HG02973 (cell line): ENCODE measurements at regions not wholly inside any gene's neighbourhood (a gene's known extent, or its start where the extent isn't known, plus 50 kb on each side); places are given as distances from the start of the nearest gene placed in this dataset.

Experiments used
- ATAC-seq: cut with Tn5 transposase; IDR thresholded peaks from one replicate; pipeline ENCODE4 v1.9.1; 2021; ENCODE audit warnings: moderate library complexity; ENCODE audit not compliant: unreplicated experiment

DNA sequence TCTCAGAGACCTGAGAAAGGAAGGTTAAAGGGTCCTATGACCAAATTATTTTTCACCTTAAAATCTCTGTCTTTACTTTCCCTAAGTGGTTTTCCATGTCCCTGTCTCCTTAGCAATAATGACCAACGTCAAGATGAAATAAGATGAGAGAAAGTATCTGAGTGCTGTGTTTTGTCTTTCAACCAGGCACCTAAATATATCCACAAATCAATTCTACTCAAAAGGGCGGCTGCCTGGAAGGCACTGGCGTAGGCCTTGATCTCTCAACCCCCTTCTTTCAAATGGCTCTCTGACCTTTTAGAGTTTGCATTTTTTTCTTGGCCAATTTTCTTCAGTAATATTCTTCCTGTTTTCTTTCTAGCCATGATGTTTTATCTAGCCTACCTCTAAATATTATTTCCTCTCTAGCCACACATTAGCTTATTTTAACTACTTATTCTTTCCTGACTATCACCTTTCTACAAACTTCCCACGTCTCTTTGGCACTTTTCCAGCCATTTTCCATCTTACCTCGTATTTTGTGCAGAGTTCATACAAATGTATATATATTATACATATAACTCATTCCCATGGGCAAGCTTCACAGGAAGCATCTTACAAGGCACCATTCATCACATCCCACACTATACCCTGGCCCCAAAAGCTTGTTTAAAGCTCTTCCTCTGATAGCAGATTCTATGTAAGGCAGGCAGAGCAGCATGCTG lies 204.5 kb downstream of the SNX18 start:
- ATAC-seq: no peak

DNA sequence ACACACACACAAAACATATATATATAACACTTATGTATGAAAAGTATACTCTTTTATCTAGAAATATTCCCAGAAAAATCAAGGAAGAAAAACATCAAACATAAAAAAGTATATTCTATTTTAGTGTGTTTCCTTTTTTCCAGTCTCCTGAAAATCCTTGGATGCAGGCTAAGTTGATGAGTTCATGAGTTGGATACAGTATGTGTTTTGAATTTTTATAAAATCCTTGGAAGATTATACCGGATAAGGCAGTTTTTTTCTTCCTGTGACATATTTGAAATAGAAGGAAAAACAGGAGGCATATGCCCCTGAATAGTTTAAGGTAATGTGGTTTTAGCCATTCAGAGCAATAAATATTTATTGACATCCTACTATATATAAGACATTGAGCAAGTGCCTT lies 203.6 kb downstream of the SNX18 start:
- no peak for ATAC-seq

DNA sequence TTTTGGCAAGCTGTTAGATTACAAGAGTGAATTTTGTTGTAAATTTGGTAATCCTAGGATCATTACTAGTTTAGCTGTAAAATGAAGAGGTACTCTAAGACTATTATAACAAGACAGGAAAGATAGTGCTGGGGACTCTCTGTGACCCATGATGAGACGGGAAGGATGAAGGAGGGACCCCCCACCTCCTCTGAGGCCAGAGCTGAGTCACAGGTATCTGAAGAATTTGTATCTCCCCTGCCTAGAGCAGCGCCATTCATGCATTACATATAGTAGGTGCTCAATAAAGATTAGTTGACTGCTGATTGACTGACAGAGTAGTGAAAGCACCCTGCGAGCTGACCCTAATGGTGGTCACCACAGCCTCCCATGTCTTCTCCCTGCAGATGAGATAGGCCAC lies 202.8 kb downstream of the SNX18 start:
- ATAC-seq: no peak

DNA sequence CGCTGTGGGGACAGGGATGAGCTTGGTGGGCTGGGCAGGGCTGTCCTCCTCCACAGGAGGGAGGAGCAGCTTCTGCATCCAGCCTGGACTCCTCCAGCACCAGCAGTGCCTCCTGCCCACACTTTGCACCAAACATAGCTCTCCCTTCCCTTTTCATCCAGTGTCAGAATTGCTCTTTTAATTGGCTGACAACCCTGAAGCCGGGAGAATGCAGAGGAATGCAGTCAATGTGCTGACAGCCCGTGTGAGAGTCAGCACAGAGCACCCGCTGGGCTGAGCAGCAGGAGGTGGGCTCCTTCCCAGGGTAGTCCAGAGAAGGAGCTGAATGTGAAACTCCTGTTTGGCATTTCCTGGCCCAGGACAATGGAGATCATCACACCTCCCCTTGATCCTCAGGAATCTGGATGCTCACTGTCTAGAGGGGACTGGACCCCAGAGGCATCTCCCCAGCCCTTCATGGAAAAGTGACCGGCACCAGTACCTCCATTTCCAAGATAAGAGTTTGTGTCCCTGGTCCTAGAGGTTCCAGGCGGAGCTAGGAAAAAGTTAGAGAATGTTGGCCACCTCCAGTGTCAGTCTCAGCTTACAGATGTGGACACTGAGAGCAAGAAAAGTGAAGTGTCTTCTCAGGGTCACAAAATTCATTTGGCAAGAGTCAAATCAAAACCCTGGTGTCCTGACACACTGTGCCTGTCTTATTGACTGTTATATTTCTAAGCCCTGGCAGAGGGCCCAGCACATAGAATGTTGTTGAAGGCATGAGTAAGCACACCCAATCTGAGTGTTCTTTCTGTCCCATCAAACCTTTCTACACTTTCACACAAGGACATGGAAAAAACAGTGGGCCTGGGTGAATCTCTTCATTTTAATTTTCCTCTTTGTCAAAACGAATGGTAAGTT lies 202.1 kb downstream of the SNX18 start:
- no peak for ATAC-seq

DNA sequence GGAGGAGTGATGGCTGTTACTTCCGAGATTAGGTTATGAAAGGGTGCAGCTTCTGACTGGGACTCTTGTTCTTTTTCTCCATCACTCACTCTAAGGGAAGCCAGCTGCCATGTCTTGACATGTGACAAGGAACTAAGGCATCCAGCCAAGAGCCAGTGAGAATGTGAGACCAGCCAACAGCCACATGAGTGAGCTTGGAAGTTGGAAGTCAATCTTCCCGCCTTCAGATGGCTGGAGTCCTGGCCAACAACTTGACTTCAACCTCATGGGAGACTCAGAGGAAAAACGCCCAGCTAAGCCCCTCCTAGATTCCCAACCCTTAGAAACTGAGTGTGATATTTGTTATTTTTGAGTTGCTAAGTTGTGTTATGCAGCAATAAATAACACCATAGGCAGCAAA lies 201.1 kb downstream of the SNX18 start:
- ATAC-seq: no peak

DNA sequence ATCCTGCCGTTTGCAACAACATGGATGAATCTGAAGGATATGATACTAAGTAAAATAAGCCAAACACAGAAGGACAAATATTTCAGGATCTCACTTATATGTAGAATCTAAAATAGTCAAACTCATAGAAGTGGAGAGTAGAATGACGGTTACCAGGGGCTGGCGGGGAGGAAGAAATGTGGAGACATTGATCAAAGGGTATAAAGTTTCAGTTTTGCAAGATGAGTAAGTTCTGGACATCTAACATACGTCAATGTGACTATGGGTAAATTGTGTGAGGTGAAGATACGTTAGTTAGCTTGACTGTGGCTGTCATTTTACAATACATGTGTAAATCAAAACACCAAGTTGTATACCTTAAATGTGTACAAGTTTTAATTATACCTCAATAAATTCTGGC lies 200.3 kb downstream of the SNX18 start:
- no peak for ATAC-seq

DNA sequence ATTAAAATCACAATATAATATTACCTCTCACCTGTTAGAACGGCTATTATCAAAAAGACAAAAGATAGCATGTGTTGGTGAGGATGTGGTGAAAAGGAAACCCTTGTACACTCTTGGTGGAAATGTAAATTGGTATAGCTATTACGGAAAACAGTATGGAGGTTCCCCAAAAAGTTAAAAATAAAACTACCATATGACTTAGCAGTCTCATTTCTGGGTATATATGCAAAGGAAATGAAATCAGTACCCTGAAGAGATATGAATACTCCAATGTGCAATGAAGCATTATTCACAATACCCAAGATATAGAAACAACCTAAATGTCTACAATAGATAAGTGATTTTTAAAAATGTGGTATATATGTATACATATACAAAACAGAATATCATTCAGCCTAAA lies 199.9 kb downstream of the SNX18 start:
- ATAC-seq: no peak

DNA sequence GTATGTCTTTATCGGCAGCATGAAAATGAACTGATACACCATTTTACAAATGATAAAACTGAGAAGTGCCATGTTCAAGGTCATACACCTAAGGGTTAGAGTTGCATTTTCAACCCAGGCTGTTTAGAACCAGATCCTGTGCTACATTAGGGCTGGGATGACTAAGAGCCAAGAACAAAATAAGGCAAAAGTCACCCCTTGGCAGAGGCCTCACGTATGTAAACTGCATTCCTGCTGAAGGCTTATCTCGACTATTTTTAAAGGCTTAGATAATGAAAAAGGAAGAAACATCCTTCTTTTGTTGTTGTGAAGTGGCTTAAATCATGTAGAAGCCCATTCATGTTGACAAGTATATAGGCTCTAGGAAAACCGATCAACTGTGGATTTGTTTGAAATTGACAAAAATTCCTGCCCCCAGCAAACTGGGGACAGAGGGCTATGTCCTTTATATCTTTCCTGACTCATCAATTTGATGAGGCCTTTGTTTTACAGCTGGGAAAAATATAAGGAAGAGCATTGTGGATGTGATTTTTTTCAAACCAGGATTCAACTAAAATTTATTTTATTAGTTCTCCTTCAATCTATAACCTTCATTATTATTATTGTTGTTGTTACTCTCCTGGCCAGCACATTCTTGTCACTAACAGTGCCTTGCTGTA lies 196.5 kb downstream of the SNX18 start:
- ATAC-seq: no peak

DNA sequence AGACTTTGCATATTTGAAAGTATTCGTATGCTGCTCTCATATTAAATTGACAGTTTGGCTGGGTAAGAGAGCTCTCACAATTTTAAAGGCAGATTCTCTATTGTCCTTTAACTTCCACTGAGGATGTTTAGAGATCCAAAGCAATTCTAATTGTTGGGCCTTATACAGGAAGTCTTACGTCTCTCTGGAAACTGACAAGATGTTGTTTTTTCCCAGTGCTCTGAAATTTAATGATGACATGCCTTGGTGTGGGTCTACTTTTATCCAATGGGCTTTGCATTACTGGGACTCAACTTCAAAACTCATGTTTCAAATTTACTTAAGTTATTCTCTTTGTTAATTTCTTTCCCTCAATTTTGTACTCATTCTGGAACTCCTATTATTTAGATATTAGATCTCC lies 191.5 kb downstream of the SNX18 start:
- ATAC-seq: no peak

DNA sequence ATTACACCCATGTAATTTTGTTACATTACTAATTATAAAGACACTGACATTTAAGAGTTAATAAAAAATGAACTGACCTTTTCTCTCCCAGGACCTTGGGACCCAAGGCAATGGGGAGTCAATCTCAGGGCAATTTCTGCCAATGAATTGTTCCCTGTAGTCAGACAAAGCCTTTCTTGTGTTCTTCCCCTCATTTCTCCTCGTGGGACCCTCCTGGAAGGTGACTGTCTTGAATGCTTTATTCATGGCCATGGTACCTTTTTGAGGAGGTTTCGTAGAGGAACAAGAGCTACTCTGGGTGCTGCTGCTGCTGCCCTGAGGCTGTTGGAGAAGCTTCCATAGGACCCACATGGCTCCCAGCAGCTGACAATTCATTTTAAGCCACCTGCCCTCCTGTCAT lies 190.3 kb downstream of the SNX18 start:
- ATAC-seq: no peak

DNA sequence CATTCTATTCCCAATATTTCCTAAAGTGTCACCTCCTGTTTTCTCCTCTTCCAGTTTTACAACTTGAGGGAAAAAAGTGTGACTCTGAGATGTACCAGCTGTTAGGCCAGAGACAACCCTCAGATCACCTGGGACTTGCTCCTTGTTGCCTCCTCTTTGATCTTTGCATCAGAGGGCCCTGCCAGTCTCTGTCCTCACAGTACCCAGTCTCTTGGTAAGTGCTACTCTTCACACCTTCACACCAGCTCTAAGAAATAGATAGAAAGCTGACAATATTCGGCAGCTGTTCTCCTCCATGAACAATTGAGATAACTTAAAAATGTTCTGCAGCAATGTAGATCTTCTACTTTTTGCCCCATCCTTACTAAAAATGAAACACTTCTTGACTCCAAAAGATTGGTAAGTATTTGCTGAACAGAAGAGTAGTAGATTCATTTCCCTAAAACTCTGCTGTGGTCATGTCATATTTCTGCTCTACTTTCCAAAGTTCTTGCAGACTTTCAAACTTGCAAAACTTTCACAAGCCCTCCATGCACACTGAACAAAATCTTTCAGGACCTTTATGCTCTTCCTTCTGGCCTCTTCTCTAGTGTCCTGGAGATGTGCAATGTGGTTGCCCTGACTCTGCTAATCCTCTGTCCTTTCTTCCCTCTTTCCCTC lies 188.6 kb downstream of the SNX18 start:
- ATAC-seq: no peak

DNA sequence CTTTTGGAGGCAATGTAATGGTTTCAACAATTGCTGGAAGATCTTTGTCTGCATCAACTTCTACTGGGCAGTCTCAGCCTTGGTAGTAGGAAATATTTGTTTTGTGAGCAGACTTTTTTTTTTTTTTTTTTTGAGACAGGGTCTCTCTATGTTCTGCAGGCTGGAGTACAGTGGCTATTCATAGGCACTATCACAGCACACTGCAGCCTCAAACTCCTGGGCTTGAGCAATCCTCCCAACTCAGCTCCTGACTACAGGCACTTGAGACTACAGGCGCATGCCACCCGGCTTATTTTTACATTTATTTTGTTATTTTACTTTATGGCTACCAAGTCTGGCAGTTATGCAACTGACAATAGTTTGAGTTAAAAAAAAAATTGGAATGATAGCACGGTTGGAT lies 187.3 kb downstream of the SNX18 start:
- no peak for ATAC-seq

DNA sequence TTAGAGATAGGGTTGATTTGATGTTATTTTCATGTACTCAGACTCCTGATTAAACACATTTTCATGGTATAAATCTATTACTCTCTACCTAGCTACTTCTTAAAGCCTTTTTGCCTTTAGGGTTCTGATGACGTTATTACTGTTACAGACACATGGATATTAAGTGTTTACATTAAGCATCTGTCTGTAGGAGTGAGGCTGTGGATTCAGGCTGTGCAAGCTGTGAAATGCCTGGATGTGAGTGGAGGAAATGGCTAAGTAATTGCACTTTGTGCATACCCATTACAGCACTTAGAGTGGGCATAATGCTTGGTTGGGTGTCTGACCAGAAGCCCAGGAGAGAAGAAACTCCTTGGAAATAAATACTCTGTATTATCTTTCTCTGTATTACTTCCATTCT lies 186.8 kb downstream of the SNX18 start:
- no peak for ATAC-seq

DNA sequence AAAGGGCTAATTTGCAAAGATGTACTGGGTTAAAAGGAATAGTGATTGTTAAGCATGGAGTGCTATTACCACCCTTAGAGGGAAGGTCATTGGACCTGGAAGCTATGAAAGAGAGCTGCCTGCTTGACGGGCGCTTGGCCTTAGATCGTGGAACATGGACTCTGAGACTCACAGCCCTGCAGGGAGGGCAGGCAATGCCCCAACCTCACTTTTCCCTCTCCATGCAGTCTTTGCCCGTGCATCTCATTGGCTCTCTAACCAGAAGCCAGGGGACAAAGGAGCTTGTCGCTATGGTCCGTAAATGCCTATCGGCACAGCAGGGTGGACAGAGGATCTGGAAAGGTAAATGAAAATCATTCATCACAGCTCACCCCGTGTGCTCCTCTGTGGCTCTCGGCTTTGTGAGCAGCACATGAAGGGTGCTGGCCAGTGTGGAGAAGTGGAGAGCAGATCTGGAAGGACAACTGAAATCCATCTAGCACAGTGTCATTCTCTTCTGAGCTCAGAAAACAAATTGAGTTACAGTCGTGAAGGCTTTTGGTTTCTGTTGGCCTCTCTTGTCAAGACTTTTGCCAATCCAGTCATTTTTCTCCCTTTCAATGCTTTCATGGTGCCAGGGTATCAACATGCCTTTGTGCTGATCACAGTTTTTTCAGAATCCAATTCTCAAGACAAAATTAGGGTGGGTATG lies 186.2 kb downstream of the SNX18 start:
- no peak for ATAC-seq

DNA sequence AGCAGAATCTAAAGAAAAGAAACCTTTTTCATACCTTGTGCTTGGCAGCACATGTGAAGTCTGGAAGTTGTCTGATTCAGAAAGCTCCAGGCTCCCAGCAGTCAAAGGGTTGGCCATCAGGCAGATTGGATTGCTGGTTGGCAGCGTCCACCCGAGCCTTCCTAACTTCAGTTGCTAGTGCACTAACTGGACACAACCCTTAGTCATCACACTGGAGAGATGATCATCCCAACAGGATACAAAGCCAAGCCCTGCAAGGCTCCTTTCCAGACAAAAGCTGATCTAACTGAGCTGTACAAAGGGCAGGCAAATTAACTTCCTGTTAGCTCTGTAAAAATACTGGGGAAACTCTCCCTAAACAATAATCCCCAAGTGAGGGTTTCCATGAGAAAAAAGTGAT lies 185.6 kb downstream of the SNX18 start:
- no peak for ATAC-seq

DNA sequence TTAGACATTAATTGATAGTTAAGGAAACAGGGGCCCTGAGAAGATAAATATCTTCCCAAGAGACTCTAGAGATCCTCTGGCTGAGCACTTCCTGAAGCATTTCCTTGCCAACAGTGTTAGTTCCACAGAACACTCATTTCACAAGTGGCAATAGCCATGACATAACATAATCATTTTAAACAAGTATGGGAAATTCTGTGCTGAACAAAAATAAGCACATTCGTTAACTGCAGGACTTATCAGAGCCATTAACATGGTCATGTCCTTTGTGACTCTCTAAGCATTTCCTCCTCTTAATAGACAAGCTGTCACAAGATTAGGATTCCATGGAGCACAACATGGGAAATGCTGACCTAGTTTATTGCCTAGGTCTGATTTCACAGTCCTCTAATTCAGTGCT lies 184.9 kb downstream of the SNX18 start:
- ATAC-seq: no peak

DNA sequence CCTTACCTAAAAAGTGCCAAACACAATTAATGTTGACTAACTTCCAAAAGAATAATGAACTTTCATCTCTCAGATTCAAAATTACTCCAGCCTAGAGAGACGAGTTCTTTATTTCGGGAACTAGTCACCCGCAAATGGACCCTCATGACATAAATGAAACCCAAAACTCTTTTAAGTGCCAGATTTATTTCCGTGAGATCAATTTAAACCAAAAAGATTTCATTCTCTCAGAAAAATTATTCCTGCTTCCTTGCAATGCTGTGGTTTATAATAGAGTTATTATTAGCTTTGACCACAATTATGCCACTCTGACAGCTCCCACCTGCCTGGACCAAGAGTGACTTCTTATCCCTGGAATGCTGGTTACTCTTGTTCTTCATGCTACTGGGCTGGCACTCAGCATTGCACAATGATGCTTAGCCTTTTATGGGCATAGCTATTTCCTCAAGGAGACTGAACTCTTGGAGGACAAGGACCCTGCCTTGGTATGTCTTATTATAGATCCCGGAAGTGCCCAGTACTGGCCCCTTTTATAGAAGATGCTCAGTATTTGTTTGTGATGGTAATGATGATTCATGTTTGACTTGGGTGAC lies 183.5 kb downstream of the SNX18 start:
- no peak for ATAC-seq

DNA sequence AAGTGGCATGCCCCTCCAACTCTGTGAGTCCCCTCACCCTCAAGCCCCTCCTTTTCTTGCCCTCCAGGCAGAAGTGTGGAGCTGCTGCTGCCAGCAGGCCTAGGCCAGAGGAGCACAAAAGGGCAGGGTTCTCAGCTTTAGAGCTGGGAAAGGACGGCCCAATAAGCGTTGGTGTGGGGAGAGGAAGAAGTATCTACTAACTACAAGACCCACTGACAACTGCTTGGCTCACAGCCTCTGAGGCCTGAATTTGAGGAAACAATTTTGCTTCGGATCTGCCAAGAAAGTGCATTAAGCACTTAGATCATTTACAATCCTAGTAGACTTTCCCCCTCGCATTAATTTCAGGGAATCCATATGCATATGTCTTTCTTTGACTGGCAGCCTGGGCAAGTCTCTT lies 179.4 kb downstream of the SNX18 start:
- ATAC-seq: no peak

DNA sequence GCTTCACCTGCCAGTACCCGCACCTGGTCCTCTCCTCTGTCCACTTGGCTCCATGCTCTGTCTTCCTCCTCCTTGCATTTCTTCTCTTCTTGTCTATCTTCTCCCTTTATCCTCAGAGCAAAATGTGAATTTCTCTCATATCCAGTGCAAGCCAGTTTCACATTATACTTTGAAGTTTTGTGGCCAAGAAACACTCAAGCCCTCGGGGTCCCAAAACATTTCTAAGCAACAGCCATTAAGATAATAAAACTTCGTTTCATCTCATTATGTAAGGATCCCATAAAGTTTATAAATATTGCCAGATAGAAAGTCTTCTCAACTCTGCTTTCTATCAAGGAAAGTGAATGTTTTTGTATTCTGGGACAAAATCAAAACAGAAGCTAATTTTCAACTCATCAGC lies 178.8 kb downstream of the SNX18 start:
- no peak for ATAC-seq

DNA sequence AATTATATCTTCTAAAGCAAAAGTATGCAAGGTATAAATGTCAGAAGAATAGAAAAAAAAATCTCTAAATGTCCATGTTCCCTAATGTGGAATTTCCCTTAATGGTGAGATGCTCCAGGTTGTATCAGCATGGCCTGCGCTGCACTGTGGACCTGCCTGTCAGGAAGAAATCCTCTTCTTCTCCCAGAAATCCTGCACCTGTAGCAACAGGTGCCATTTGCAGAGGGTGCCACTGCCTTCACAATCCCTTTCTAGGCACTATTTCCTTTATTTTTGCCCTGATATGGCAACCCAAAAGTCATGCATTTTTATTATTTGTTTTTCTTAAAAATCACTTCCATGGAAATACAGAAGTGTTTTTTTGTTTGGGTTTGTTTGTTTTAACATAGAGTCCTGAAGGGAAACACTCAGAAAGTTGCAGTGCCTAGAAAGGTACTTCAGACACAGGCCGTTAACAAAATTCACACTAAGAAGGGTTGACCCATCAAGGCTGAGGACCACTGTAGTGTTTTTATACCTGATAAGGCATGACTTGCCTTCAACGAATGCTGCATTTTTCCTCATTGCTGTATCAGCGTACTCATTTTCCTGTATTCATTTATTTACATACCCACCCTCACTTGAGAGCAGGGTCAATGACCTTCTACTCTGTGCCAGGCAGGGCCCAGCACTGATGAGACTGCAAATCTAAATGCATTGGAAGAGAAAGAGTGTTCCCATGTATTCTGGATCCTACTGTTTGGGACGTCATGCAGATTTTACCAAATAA lies 177.8 kb downstream of the SNX18 start:
- no peak for ATAC-seq
